ENCODE measurements at regions not wholly inside any gene's neighbourhood (a gene's known extent, or its start where the extent isn't known, plus 50 kb on each side); places are given as distances from the start of the nearest gene placed in this dataset.

- CTCF ChIA-PET: no interaction called here
- DNase-seq (no peak), ATAC-seq (ENCODE audit: low read depth) (no peak)
- Histone ChIP-seq H3K79me2 (ENCODE audit: control insufficient read depth, insufficient read depth, low read length) (no peaks in the 10 kb centered on the region), H3K4me3 (ENCODE audit: control extremely low read depth in 1 of 5, extremely low read depth in 1 of 5, insufficient read depth in 1 of 5, low read depth in 2 of 5, low read length in 4 of 5) (no peak overlapping the region), H3K9me3 (ENCODE audit: control extremely low read depth in 1 of 3, control insufficient read depth in 2 of 3, insufficient read depth in 1 of 3, low read length in 2 of 3) (peaks cover 0 to 3% (median 0%) of the 10 kb centered on the region in 3 donors), H3K27ac (ENCODE audit: low read length in 2 of 2) (no peak overlapping the region), H3K9ac (ENCODE audit: low read length) (no peak overlapping the region), H3K27me3 (replicated peaks in 1 of 4; ENCODE audit: control extremely low read depth in 1 of 4, control insufficient read depth in 3 of 4, insufficient read depth in 4 of 4, low read length in 3 of 4) (no peaks in the 10 kb centered on the region), H2AFZ (ENCODE audit: insufficient read depth, low read depth, low read length, poor library complexity, severe bottlenecking) (no peak overlapping the region), H4K20me1 (ENCODE audit: control insufficient read depth, insufficient read depth, low read length, poor library complexity, severe bottlenecking) (no peaks in the 10 kb centered on the region), H3K4me1 (ENCODE audit: control insufficient read depth in 2 of 2, insufficient read depth in 2 of 2, low read length in 2 of 2) (peaks cover 0 to 3% of the 10 kb centered on the region in 2 donors), H3K4me2 (replicated peaks; ENCODE audit: low read depth, low read length, poor library complexity, severe bottlenecking) (no peak overlapping the region), H3K36me3 (replicated peaks in 1 of 2; ENCODE audit: control extremely low read depth in 1 of 2, control insufficient read depth in 1 of 2, extremely low read depth in 1 of 2, insufficient read depth in 2 of 2, low read length in 1 of 2) (no peaks in the 10 kb centered on the region)
- POLR2A ChIA-PET: no interaction called here
- WGBS (ENCODE audit: insufficient coverage): 88% methylated on average over 8 of the region's 13 CpGs
- Mint-ChIP-seq H3K27ac (no peak overlapping the region), H3K27me3 (peaks cover 6% of the 10 kb centered on the region), H3K4me3 (no peak overlapping the region), H3K9me3 (ENCODE audit: insufficient read depth) (no peaks in the 10 kb centered on the region), H3K4me1 (no peaks in the 10 kb centered on the region)
- intact Hi-C loops (cut with micrococcal nuclease): no loop called here
- TF ChIP-seq EZH2 (IDR thresholded peaks at IDR 0.05; ENCODE audit: borderline replicate concordance, insufficient read depth, low read depth, low read length, poor library complexity, severe bottlenecking) (no peak), CTCF (IDR thresholded peaks at IDR 0.05) (no peak)
Measured at GRCh38 chr14:34023824-34024767, 73.2 kb upstream of the EGLN3 start.

- TF ChIP-seq CTCF (IDR thresholded peaks at IDR 0.05): no peak
- no peak for TF ChIP-seq EZH2 (IDR thresholded peaks at IDR 0.05; ENCODE audit: borderline replicate concordance, insufficient read depth, low read depth, low read length, poor library complexity, severe bottlenecking)
- ATAC-seq (ENCODE audit: low read depth) (no peak), DNase-seq (no peak)
- Histone ChIP-seq H3K9me3 (ENCODE audit: control extremely low read depth in 1 of 3, control insufficient read depth in 2 of 3, insufficient read depth in 1 of 3, low read length in 2 of 3) (peaks cover 0 to 3% (median 0%) of the 10 kb centered on the region in 3 donors), H3K27me3 (replicated peaks in 1 of 4; ENCODE audit: control extremely low read depth in 1 of 4, control insufficient read depth in 3 of 4, insufficient read depth in 4 of 4, low read length in 3 of 4) (no peaks in the 10 kb centered on the region), H3K79me2 (ENCODE audit: control insufficient read depth, insufficient read depth, low read length) (no peaks in the 10 kb centered on the region), H3K27ac (ENCODE audit: low read length in 2 of 2) (no peak overlapping the region), H3K4me2 (replicated peaks; ENCODE audit: low read depth, low read length, poor library complexity, severe bottlenecking) (no peak overlapping the region), H3K9ac (ENCODE audit: low read length) (no peak overlapping the region), H3K4me3 (ENCODE audit: control extremely low read depth in 1 of 5, extremely low read depth in 1 of 5, insufficient read depth in 1 of 5, low read depth in 2 of 5, low read length in 4 of 5) (no peak overlapping the region), H3K36me3 (replicated peaks in 1 of 2; ENCODE audit: control extremely low read depth in 1 of 2, control insufficient read depth in 1 of 2, extremely low read depth in 1 of 2, insufficient read depth in 2 of 2, low read length in 1 of 2) (no peaks in the 10 kb centered on the region), H4K20me1 (ENCODE audit: control insufficient read depth, insufficient read depth, low read length, poor library complexity, severe bottlenecking) (no peaks in the 10 kb centered on the region), H2AFZ (ENCODE audit: insufficient read depth, low read depth, low read length, poor library complexity, severe bottlenecking) (no peak overlapping the region), H3K4me1 (ENCODE audit: control insufficient read depth in 2 of 2, insufficient read depth in 2 of 2, low read length in 2 of 2) (peaks cover 0 to 3% of the 10 kb centered on the region in 2 donors)
- ChIA-PET POLR2A (no interaction called here), CTCF (no interaction called here)
- no CpG with 5 or more reads among the region's 3 CpGs for WGBS (ENCODE audit: insufficient coverage)
- Mint-ChIP-seq H3K27me3 (peaks cover 6% of the 10 kb centered on the region), H3K4me1 (no peaks in the 10 kb centered on the region), H3K9me3 (ENCODE audit: insufficient read depth) (no peaks in the 10 kb centered on the region), H3K27ac (no peak overlapping the region), H3K4me3 (no peak overlapping the region)
- intact Hi-C loops (cut with micrococcal nuclease): no loop called here
Measured at GRCh38 chr14:34021096-34021495, 70.2 kb upstream of the EGLN3 start.
